UCSD-AML1 (cell line): ENCODE measurements at regions not wholly inside any gene's neighbourhood (a gene's known extent, or its start where the extent isn't known, plus 50 kb on each side); places are given as distances from the start of the nearest gene placed in this dataset.

Experiments used
- DNase-seq: peaks from one replicate; lab custom pipeline; 2025; ENCODE audit not compliant: unreplicated experiment; lab: John Stamatoyannopoulos, UW

DNA sequence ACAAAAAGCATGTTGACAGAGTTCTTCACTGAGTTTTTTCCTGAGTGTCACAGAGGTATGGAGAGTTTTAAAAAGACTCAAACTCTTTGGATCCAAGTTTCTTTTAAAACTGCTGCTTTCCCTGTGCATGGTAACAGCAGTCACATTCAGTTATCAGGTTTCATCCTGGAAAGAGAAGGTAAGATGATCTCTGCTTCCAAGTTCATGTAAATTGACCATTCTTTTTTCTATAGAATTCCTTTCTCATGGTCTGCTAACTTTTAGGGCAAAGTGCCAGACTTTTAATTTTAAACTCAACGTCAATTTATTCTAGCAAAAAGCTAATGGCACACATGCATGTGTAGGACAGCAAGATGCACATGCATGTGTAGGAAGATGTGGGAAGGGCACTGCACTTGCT, 52.5 kb upstream of the PRLR start:
- no peak for DNase-seq

DNA sequence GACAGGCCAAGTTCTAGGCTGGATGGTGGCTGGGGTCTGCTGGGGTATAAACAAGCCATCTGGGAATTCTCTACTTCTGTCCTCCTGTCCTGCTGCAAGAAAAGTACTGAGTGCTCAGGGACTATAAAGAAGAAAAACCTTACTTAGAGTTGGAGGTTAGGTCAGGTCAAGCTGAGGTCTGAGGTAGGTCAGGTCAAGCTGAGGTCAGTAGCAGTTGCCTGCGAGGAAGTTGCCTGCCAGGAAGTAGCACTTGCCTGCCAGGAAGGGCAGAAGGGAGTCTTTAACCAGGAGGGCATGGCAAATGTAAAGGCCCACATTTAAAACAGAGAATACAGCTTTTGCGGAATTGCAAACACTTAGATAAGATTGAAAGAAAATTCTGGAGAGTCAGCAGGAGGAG, 51.3 kb upstream of the PRLR start:
- no peak for DNase-seq
